DND-41 (cell line): ENCODE measurements at regions not wholly inside any gene's neighbourhood (a gene's known extent, or its start where the extent isn't known, plus 50 kb on each side); places are given as distances from the start of the nearest gene placed in this dataset.

Experiments used
- EZH2 ChIP-seq: IDR thresholded peaks from 3 replicates; pipeline ENCODE4 v1.6.1; 2012; ENCODE audit warnings: borderline replicate concordance, low read depth, mild to moderate bottlenecking, moderate library complexity, low read length, inconsistent platforms; ENCODE audit not compliant: severe bottlenecking
- TF ChIP-seq, protein P1 (sequence below): IDR thresholded peaks from 2 replicates; pipeline ENCODE4 v1.5.1; 2012; ENCODE audit warnings: borderline replicate concordance, low read length, moderate library complexity, mild to moderate bottlenecking; ENCODE audit not compliant: poor library complexity, severe bottlenecking; ENCODE audit errors: extremely low read depth

DNA sequence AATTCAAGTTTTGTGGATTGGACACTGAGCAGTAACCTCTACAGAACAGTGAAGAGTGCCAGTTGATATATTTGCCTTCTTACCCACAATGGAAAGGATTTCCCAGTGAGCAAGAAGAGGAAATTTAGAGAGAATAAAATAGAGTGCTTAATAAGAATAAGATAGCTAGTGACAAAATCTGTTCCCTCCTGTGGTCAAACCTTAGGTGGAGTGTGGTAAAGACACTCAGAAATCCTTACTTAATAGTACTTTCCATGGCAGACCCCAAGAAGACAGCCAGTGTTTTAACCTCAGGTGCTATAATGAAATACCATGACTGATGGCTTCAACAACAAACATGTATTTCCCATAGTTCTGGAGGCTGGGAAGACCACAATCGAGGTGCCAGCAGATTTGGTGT is 108.4 kb upstream of the TNFAIP3 start:
- TF ChIP-seq, protein P1, sequence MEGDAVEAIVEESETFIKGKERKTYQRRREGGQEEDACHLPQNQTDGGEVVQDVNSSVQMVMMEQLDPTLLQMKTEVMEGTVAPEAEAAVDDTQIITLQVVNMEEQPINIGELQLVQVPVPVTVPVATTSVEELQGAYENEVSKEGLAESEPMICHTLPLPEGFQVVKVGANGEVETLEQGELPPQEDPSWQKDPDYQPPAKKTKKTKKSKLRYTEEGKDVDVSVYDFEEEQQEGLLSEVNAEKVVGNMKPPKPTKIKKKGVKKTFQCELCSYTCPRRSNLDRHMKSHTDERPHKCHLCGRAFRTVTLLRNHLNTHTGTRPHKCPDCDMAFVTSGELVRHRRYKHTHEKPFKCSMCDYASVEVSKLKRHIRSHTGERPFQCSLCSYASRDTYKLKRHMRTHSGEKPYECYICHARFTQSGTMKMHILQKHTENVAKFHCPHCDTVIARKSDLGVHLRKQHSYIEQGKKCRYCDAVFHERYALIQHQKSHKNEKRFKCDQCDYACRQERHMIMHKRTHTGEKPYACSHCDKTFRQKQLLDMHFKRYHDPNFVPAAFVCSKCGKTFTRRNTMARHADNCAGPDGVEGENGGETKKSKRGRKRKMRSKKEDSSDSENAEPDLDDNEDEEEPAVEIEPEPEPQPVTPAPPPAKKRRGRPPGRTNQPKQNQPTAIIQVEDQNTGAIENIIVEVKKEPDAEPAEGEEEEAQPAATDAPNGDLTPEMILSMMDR = no peak
- no peak for TF ChIP-seq EZH2
